Neural progenitor cell (in vitro differentiated cells): ENCODE measurements at regions not wholly inside any gene's neighbourhood (a gene's known extent, or its start where the extent isn't known, plus 50 kb on each side); places are given as distances from the start of the nearest gene placed in this dataset.

Experiments used
- EZH2 ChIP-seq: fragments of 200-600 bp; sonication (generic); IDR thresholded peaks from 2 replicates; pipeline ENCODE4 v1.6.1; 2017; ENCODE audit warnings: antibody characterized with exemption, mild to moderate bottlenecking, moderate library complexity
- TF ChIP-seq, protein P1 (sequence below): fragments of 200-600 bp; sonication (generic); IDR thresholded peaks from 2 replicates; pipeline ENCODE4 v1.5.1; 2017; ENCODE audit warnings: antibody characterized with exemption, mild to moderate bottlenecking

DNA sequence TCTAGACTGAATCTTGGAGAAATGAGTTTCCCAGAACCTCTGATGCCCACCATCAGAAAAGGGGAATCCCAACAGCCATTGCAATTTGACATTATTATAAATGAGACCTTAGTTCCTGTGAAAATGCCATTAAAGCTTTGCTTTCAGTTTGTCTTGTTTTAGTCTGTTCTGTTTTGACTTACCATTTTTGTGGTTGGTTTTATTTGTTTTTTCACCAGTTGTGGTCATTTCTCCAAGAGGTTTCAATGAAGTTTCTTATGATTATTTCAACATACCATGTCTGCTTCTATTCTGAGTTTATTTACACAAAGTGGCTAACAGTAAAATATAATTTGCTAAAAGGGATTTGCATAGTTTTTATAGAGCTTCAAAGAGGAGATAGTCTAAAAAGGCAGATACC lies 175.0 kb upstream of the MCTP2 start:
- TF ChIP-seq, protein P1, sequence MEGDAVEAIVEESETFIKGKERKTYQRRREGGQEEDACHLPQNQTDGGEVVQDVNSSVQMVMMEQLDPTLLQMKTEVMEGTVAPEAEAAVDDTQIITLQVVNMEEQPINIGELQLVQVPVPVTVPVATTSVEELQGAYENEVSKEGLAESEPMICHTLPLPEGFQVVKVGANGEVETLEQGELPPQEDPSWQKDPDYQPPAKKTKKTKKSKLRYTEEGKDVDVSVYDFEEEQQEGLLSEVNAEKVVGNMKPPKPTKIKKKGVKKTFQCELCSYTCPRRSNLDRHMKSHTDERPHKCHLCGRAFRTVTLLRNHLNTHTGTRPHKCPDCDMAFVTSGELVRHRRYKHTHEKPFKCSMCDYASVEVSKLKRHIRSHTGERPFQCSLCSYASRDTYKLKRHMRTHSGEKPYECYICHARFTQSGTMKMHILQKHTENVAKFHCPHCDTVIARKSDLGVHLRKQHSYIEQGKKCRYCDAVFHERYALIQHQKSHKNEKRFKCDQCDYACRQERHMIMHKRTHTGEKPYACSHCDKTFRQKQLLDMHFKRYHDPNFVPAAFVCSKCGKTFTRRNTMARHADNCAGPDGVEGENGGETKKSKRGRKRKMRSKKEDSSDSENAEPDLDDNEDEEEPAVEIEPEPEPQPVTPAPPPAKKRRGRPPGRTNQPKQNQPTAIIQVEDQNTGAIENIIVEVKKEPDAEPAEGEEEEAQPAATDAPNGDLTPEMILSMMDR: no peak
- TF ChIP-seq EZH2: no peak
